Stomach (tissue), 8 donors: ENCODE measurements at regions not wholly inside any gene's neighbourhood (a gene's known extent, or its start where the extent isn't known, plus 50 kb on each side); places are given as distances from the start of the nearest gene placed in this dataset.
A peak's percentile ranks its signal among the peaks of the same experiment; 100 is the strongest.

Source experiments
- DNase-seq, 2 donors: peaks; one replicate each; pipeline versions ENCODE4 v3.0.0 to v3.0.0-alpha.2; 2013 to 2019
- H3K27ac ChIP-seq, 5 donors: fragments of 200-600 bp in 4 of 5; sonication (generic) in 4 of 5; one replicate each; pipeline ENCODE4 v1.5.1; 2013 to 2019; ENCODE audit warnings: mild to moderate bottlenecking in 1 of 5, moderate library complexity in 1 of 5
- H3K27me3 ChIP-seq, 3 donors: fragments of 200-600 bp; sonication (generic); one replicate each; pipeline ENCODE4 v1.5.1; 2017 to 2019; ENCODE audit warnings: mixed run types in 1 of 3
- H3K36me3 ChIP-seq, 4 donors: fragments of 200-600 bp; sonication (generic); 1 replicate in 3 of 4; 2 replicates in 1 of 4; pipeline ENCODE4 v1.5.1; 2016 to 2019
- H3K4me1 ChIP-seq, 4 donors: fragments of 200-600 bp; sonication (generic); one replicate each; pipeline ENCODE4 v1.5.1; 2016 to 2019
- H3K4me3 ChIP-seq, 4 donors: fragments of 200-600 bp; sonication (generic) in 3 of 4; one replicate each; pipeline ENCODE4 v1.5.1; 2016 to 2019; ENCODE audit warnings: mild to moderate bottlenecking in 1 of 4
- H3K9me3 ChIP-seq, 4 donors: fragments of 200-600 bp; sonication (generic); one replicate each; pipeline ENCODE4 v1.5.1; 2016 to 2019
- CTCF ChIP-seq, 7 experiments: fragments of 450-650 bp in 4 of 7; fragments of 200-600 bp in 3 of 7; sonication (generic) in 3 of 7; IDR thresholded peaks; one replicate each; pipeline ENCODE4 v1.5.1; 2016 to 2019; ENCODE audit warnings: antibody characterized with exemption in 7 of 7, control low read depth in 2 of 7, mild to moderate bottlenecking in 1 of 7
- EP300 ChIP-seq: sonication (generic); formaldehyde crosslinking; IDR thresholded peaks from one replicate; pipeline ENCODE4 v1.6.1; 2017; ENCODE audit warnings: antibody characterized with exemption
- POLR2A ChIP-seq, 4 donors: fragments of 450-650 bp; IDR thresholded peaks; one replicate each; pipeline ENCODE4 v1.6.1; 2016; ENCODE audit warnings: antibody characterized with exemption in 4 of 4, control low read depth in 2 of 4, mild to moderate bottlenecking in 1 of 4, moderate library complexity in 1 of 4
- POLR2AphosphoS5 ChIP-seq, 3 donors: sonication (generic); formaldehyde crosslinking; IDR thresholded peaks; one replicate each; pipeline ENCODE4 v1.6.1; 2016; ENCODE audit warnings: antibody characterized with exemption in 3 of 3
- WGBS, 5 donors: extraction: QIAGEN DNeasy Blood & Tissue Kit in 3 of 5; methylation state at CpG; one replicate each; pipeline versions ENCODE4 v1.1.5 to v1.1.7; 2013 to 2018; 5-methylcytosine and 5-hydroxymethylcytosine counted together
- intact Hi-C: fragments of 100-400 bp; cut with DNase I; formaldehyde crosslinking; loops from one replicate; pipeline ENCODE4 v1.15.1; 2023; ENCODE audit warnings: low total_unique reads
- donor health status: healthy with polysubstance abuse.
- donor health status: Bipolar disorder and iron deficiency.
- donor health status: healthy.

DNA sequence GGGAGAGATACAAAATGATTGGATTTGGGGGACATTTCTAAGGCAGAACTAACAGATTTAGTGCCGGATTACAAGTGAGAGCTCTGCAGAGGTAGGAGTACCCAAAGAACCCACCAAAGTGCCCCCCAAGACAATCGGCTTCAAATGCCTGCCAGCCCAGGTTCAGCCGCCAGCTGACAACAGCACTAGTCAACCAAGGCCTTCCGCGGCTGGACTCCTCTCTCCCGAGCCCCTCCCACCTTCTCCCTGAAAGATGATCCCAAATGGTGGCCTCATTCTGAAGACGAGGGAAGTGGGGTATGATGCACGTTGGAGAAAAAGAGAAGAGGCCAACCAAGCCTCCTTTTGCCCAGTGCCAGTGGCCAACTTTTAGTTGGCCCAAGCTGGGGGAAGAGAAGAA, 210.4 kb upstream of the SLC30A5 start:
- no peak for DNase-seq
- no peaks in the 10 kb centered on the region for H3K9me3 ChIP-seq
- H3K4me1 ChIP-seq = no peaks in the 10 kb centered on the region
- intact Hi-C loops = no loop called here
- H3K36me3 ChIP-seq = no peaks in the 10 kb centered on the region
- TF ChIP-seq POLR2A (IDR thresholded peaks at IDR 0.05) = no peak
- no peak for TF ChIP-seq CTCF (IDR thresholded peaks at IDR 0.05)
- TF ChIP-seq POLR2AphosphoS5 (IDR thresholded peaks at IDR 0.05) = no peak
- no peak for TF ChIP-seq EP300
- H3K27ac ChIP-seq = no peak overlapping the region
- H3K4me3 ChIP-seq = no peak overlapping the region
- no peaks in the 10 kb centered on the region for H3K27me3 ChIP-seq
- 79 to 89% (median 80%) methylated on average over 8 of the region's 8 CpGs for WGBS, 5 donors

DNA sequence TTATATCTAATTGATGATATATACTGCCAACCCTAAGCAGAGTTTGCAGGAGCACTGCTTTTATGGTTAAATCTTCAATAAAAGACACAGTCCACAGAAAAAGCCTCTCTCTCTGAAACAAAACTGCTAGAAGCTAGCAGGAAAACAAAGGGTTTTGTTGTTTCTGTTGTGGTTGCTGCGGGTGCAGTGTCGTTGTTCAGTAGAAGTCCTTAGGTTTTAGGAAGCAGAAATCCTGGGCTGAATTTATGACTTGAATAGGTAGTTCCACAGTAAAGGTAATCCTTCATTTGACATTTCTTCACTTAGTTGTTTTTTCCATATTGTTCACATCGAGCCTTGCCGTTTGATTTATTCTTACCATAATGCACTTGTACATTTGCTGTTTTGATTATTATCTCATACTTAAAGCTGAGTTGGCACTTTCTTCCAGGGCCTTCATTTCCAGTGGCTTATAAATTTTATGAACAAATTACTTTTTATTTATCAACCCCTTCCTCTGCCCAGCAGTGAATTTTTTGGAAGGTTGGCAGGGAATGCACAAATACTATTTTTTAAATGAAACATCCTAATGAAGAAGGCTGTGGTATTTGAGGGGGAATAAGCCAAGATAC, 209.6 kb upstream of the SLC30A5 start:
- no peaks in the 10 kb centered on the region for H3K9me3 ChIP-seq
- WGBS, 5 donors = 37 to 58% (median 41%) methylated on average over 4 of the region's 4 CpGs
- intact Hi-C loops = no loop called here
- H3K27me3 ChIP-seq = no peaks in the 10 kb centered on the region
- DNase-seq = no peak
- no peaks in the 10 kb centered on the region for H3K4me1 ChIP-seq
- H3K27ac ChIP-seq = no peak overlapping the region
- H3K4me3 ChIP-seq = no peak overlapping the region
- H3K36me3 ChIP-seq = no peaks in the 10 kb centered on the region
- TF ChIP-seq POLR2A (IDR thresholded peaks at IDR 0.05) (no peak), CTCF (IDR thresholded peaks at IDR 0.05) (no peak), EP300 (no peak), POLR2AphosphoS5 (IDR thresholded peaks at IDR 0.05) (no peak)

GRCh38 chr5:68884883-68885282, 208.9 kb upstream of the SLC30A5 start:
- Histone ChIP-seq H3K4me3 (no peak overlapping the region), H3K27me3 (no peaks in the 10 kb centered on the region), H3K36me3 (no peaks in the 10 kb centered on the region), H3K4me1 (no peaks in the 10 kb centered on the region), H3K9me3 (no peaks in the 10 kb centered on the region), H3K27ac (no peak overlapping the region)
- intact Hi-C loops = no loop called here
- DNase-seq = peak in 1 of 2 donors; percentile 23
- TF ChIP-seq CTCF (IDR thresholded peaks at IDR 0.05) (peak in 2 of 7 experiments; percentile 10 to 22), EP300 (no peak), POLR2A (IDR thresholded peaks at IDR 0.05) (no peak), POLR2AphosphoS5 (IDR thresholded peaks at IDR 0.05) (no peak)

- Histone ChIP-seq H3K36me3 (no peaks in the 10 kb centered on the region), H3K4me1 (no peaks in the 10 kb centered on the region), H3K4me3 (no peak overlapping the region), H3K9me3 (no peaks in the 10 kb centered on the region), H3K27me3 (no peaks in the 10 kb centered on the region), H3K27ac (no peak overlapping the region)
- 85 to 90% (median 88%) methylated on average over 4 of the region's 4 CpGs for WGBS, 5 donors
- TF ChIP-seq EP300 (no peak), POLR2A (IDR thresholded peaks at IDR 0.05) (no peak), CTCF (IDR thresholded peaks at IDR 0.05) (no peak), POLR2AphosphoS5 (IDR thresholded peaks at IDR 0.05) (no peak)
- no peak for DNase-seq
- intact Hi-C loops = no loop called here
Observed at GRCh38 chr5:68886814-68887213, 207.0 kb upstream of the SLC30A5 start.
